SH-SY5Y (cell line): ENCODE measurements at regions not wholly inside any gene's neighbourhood (a gene's known extent, or its start where the extent isn't known, plus 50 kb on each side); places are given as distances from the start of the nearest gene placed in this dataset.
A peak's percentile ranks its signal among the peaks of the same experiment; 100 is the strongest.

ENCODE experiments used
- GATA2 ChIP-seq: IDR thresholded peaks from 2 replicates; pipeline ENCODE4 v1.6.1; 2011; ENCODE audit warnings: mild to moderate bottlenecking, low read depth, low read length
- GATA3 ChIP-seq: IDR thresholded peaks from 2 replicates; pipeline ENCODE4 v1.6.1; 2011; ENCODE audit warnings: low read depth, mild to moderate bottlenecking, low read length, moderate library complexity

- TF ChIP-seq GATA2 (no peak), GATA3 (no peak)
Measured at GRCh38 chr16:64470916-64471315, 650.9 kb downstream of the CDH11 start.

DNA sequence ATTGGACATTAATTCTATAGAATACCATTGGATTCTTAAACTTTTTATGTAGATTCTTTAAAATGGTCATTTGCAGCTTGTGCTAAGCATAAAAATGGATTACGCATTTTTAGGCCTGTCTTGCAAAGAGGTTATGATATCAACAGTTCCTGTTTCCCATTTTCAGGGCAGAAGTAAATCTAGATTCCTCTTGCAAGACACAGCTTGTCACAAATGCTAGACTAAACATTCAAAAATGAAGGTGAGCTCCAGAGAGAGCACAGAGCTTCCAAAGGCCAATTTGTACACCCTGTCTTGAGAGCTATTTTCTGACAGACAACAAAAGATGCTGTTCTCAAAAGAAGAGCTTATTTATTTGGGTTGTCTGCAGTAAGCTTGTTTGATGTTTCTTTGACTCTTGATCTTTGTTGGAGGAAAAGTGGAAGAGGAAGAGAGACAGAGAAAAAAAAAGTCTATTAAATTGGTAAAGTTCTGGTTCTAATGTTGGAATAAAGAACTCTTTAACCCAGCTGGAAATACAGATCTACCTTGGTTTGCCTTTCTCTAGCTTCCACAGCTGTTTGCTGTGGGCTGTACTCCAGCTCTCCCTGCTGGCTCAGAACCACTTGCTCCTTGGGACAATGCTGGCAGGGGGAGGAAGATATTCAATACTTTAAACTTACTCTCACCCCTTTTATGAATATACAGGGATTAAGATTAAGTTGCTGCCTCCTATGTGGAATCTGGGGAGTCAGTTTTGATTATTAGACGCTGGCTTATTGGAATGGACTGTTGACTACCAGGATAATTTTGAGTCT, 651.8 kb downstream of the CDH11 start:
- TF ChIP-seq GATA3 (no peak), GATA2 (no peak)

DNA sequence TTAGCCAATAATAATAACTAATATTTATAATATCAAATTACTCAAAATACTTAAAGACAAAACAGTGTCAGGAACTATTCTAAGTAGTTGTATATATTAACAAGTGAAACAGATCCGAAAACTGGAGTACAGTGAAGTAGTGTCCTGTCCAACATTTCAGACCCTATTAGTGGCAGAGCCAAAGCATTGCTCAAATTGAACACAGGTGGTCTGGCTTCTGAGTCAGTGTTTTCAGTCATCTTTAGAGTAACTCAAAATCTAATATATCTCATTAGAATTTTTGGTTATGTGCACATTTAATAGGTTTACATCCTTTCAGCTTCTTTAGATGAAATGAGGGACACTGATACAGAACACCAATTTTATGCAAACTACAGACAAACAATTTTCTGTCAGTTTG, 652.5 kb downstream of the CDH11 start:
- no peak for TF ChIP-seq GATA2
- TF ChIP-seq GATA3, result no peak

GRCh38 chr16:64468515-64469090, 653.3 kb downstream of the CDH11 start:
- TF ChIP-seq GATA3 (peak; percentile 63), GATA2 (no peak)

GRCh38 chr16:64459821-64460220, 662.0 kb downstream of the CDH11 start:
- TF ChIP-seq GATA2 (no peak), GATA3 (no peak)

GRCh38 chr16:64459402-64459801, 662.5 kb downstream of the CDH11 start:
- TF ChIP-seq GATA2 (no peak), GATA3 (no peak)

DNA sequence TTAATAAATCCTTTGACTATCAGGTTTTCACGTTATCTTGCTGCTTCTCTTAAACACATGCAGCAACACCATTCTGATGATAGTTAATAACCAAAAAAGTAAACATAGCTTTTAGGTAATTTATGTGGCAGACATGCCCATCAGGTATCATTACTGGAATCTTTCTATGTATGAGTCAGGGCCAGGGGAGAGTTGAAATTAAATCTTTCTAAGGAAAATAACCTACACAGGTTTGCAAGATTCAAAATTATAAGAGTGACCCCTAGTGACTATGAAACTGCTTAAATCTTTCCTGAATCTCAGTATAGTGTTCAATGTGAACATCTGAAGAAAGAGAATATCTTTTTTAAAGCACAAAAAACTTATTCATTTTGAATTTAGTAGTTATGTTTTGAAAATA, 666.6 kb downstream of the CDH11 start:
- no peak for TF ChIP-seq GATA3
- TF ChIP-seq GATA2, result no peak

DNA sequence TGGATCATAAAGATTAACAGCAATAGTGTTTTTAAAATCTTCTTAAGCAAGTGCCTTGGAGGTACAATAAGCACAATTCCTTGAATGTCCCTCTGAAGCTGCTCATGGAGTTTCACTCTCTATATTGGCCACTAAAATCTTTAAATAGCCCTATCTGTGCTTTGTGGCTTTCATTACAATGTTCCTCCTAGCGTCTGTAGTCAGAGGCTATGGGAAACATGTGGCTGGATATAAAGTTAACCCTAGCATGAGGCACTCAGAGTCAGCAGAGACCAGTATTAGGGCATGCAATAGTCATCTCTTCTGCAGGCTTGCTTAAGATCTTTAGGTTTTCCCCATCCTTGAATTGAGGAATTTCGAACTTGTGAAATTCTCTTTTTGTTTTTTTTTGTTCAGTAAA, 668.2 kb downstream of the CDH11 start:
- TF ChIP-seq GATA3, result no peak
- no peak for TF ChIP-seq GATA2

- TF ChIP-seq GATA3 (no peak), GATA2 (no peak)
Measured at GRCh38 chr16:64452446-64452845, 669.4 kb downstream of the CDH11 start.

DNA sequence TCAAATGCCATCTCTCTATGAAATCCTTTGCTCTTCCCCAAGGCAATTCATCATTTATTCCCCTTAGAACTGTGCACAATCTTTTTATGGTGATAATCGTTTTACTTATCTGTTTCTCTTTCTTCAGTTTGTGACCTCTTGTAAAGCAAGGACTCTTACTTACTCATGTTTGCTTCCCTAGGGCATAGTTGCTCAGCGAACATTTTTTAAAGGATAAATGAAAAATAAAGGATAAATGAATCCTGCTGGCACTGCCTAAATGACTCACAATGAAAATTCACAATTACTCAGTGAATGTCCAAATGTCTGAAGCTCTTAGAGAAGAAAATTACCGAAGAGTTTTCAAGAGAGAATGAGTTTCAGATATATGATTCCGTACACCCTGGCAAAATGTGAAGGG, 671.7 kb downstream of the CDH11 start:
- no peak for TF ChIP-seq GATA2
- no peak for TF ChIP-seq GATA3

DNA sequence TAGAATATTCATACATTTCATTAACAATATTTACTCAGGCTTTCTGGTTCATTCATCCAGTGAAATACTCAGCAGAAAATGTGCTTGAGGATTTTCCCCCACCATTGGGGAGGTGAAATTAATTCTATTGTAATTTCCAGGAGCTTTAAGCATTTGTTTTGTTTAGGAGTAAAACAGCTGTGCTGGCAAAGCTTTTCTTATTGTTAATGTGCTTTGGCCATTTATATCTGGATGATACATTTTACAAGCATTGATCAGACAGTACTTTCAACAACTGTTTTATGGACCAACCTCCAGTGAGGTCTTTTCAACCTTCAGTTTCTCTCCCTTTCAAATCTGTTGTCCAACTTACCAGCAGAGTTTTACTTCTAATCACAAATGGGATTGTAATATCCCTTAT, 672.4 kb downstream of the CDH11 start:
- TF ChIP-seq GATA3 (no peak), GATA2 (no peak)

GRCh38 chr16:64445649-64446048, 676.2 kb downstream of the CDH11 start:
- no peak for TF ChIP-seq GATA2
- no peak for TF ChIP-seq GATA3

- TF ChIP-seq GATA2, result no peak
Measured at GRCh38 chr16:64445245-64445644, 676.6 kb downstream of the CDH11 start.

DNA sequence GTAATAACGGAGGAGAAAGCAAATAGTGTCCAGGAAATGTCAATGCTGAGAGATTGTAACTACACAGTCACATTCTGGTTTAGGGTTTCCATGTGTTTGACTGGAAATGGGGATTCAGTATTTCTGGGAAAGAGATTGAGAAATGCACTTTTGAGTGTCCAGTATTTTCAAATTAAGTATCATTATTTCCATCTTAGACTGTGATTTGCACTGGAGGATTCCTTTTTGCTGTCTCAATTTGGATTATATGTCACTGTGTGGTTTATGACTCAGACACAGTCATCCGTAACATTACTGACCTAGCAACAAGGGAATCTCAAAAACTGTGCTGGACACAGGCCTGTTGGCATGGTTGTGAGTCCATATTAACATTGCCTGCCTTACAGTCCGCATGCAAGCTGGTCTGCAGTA, 681.4 kb downstream of the CDH11 start:
- no peak for TF ChIP-seq GATA3
- no peak for TF ChIP-seq GATA2

DNA sequence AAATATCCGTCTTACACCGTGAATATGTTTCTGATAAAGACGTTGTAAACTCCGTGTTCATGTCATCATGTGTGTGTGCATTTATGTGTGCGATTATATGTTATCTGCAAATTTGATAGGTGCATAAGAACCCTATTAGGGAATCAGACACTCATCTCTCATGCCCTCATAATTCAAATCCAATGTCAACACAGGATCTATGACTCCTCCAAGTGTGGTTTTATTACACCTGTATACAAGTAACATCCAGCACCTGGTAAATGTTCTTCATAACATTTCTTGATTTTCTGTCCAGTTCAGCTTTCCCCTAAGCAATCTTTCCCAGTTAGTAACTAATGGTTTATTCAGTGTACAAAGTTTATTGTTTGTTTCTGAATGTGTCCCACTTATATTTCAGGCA, 681.9 kb downstream of the CDH11 start:
- TF ChIP-seq GATA3 (no peak), GATA2 (no peak)
